ENCODE measurements at regions not wholly inside any gene's neighbourhood (a gene's known extent, or its start where the extent isn't known, plus 50 kb on each side); places are given as distances from the start of the nearest gene placed in this dataset.
A peak's percentile ranks its signal among the peaks of the same experiment; 100 is the strongest.
"Not testable (repeated sequence)": the region's sequence is repeated elsewhere in the genome, so short reads cannot be mapped to it uniquely, and the experiment has no call there.

DNA sequence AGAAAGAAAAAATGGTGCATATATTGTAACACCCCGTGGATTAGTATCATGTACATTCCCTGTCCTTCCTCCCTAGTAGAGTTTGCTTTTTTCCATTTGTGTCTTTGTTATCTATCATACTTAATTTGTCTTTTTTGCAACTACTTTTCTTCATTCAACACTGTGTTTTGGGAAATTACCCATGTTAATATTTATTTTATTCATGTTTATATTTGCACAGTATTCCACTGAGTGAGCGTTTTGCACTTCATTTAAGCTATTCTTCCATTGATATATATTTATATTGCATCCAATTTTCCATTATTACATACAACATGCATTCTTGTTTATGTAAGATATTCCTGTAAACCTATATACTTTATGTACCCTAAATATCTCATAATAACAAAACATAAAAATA is 57.6 kb upstream of the FAM171A1 start:
- DNase-seq: no peak

DNA sequence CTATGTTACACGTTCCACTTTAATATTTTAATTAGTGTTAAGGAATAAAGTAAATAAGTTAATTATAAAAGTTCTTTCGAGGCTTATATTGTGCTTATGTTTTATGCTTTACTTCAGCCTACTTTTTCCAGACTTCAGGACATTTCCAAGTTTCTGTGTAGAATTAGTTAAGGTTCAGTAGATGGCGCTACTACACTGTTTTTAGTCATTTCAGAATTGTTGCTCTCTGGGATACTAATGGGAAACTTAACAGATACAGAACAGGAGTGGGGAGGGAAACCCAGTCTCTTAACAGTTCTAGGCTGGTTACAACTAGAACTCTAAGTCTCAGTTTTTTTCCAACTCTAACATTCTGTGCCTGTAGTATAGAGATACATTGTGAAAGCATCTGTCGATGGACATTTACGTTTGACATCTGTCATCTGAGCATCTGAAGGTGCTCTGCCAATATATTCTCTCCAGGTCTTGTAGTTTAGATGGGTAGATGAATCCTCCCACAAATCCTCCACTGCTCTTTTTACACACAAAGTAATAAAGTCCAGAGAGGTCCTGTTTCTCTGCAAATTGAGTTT is 56.8 kb upstream of the FAM171A1 start:
- DNase-seq: peak in 1 of 14 donors; percentile 18

DNA sequence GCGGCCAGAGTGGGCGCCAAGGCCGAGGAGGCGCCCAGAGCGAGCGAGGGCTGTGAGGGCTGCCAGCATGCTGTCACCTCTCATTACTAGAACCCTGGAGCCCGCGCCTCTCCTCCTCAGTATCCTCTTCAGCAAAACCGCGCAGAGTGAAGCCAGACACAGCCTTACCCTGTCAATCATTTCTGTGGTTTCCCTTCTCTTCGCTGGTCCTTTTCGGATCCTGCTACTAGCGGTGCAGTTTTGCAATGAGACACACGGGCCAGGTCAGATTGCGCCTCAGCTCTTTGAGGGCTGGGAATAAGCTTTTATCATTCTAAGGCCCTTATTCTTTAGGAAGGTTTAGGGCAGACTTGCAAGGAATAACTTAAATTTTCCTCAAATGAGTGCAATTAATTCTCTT is 55.5 kb upstream of the FAM171A1 start:
- DNase-seq: no peak

DNA sequence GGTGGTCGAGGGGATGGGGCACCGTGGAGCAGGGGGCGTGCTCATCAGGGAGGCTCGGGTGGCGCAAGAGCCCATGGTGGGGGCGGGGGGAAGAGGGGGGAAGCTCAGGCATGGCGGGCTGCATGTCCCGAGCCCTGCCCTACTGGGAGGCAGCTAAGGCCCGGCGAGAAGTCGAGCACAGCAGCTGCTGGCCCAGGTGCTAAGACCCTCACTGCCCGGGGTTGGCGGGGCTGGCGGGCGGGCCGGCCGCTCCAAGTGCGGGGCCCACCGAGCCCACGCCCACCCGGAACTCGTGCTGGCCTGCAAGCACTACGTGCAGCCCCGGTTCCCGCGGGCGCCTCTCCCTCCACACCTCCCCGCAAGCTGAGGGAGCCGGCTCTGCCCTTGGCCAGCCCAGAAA is 55.0 kb upstream of the FAM171A1 start:
- DNase-seq: no peak

DNA sequence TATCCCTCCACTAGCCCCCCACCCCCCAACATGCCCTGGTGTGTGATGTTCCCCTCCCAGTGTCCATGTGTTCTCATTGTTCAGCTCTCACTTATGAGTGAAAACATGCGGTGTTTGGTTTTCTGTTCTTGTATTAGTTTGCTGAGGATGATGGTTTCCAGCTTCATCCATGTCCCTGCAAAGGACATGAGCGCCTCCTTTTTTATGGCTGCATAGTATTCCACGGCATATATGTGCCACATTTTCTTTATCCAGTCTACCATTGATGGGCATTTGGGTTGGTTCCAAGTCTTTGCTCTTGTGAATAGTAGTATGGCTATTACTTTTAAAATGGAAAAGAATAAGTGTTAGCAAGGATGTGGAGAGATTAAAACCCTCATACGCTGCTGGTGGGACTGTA is 50.8 kb upstream of the FAM171A1 start:
- not testable (repeated sequence) for DNase-seq
